WTC11 (cell line): ENCODE measurements at regions not wholly inside any gene's neighbourhood (a gene's known extent, or its start where the extent isn't known, plus 50 kb on each side); places are given as distances from the start of the nearest gene placed in this dataset.

ENCODE experiments used
- ATAC-seq: fragments of 200-7000 bp; cut with Tn5 transposase; 2 replicates; pipeline ENCODE4 v1.10.0; 2021; ENCODE audit warnings: mild to moderate bottlenecking, moderate library complexity
- CTCF ChIA-PET: fragments of 300-600 bp; sonication (Branson Sonifier 250); formaldehyde crosslinking; loops from one replicate; lab custom pipeline; 2021; ENCODE audit warnings: antibody characterized with exemption; lab: Charles Lee
- POLR2A ChIA-PET: fragments of 350-600 bp; sonication (Branson Sonifier 250); formaldehyde crosslinking; loops from one replicate; lab custom pipeline; 2021; ENCODE audit warnings: antibody characterized with exemption; lab: Charles Lee
- DNase-seq: peaks from one replicate; pipeline ENCODE4 v3.0.0; 2021; ENCODE audit warnings: low spot score
- H3K27ac Mint-ChIP-seq: 2 replicates; pipeline ENCODE4 v1.8.0; 2021; ENCODE audit warnings: mixed read lengths
- H3K27me3 Mint-ChIP-seq: 2 replicates; pipeline ENCODE4 v1.8.0; 2021; ENCODE audit warnings: low read depth, mild to moderate bottlenecking, moderate library complexity, mixed read lengths
- H3K36me3 Mint-ChIP-seq: 2 replicates; pipeline ENCODE4 v1.8.0; 2021; ENCODE audit warnings: mixed read lengths
- H3K4me1 Mint-ChIP-seq: 2 replicates; pipeline ENCODE4 v1.8.0; 2022; ENCODE audit warnings: mixed read lengths
- H3K4me3 Mint-ChIP-seq: 2 replicates; pipeline ENCODE4 v1.8.0; 2021; ENCODE audit warnings: mild to moderate bottlenecking, moderate library complexity, mixed read lengths
- H3K9me3 Mint-ChIP-seq: 2 replicates; pipeline ENCODE4 v1.8.0; 2021; ENCODE audit warnings: mixed read lengths
- ATF1 ChIP-seq: sonication (generic); formaldehyde crosslinking; IDR thresholded peaks from 2 replicates; pipeline ENCODE4 v1.8.1; 2023; ENCODE audit warnings: mild to moderate bottlenecking, moderate library complexity, missing genetic modification reagents
- CREM ChIP-seq: sonication (generic); formaldehyde crosslinking; IDR thresholded peaks from 2 replicates; pipeline ENCODE4 v1.8.1; 2022; ENCODE audit warnings: mild to moderate bottlenecking, missing genetic modification reagents, moderate library complexity
- EMX1 ChIP-seq: fragments of 250-450 bp; sonication (Bioruptor Pico); IDR thresholded peaks from 2 replicates; pipeline ENCODE4 v1.8.0; 2021; ENCODE audit warnings: mild to moderate bottlenecking
- ESRRA ChIP-seq: sonication (generic); formaldehyde crosslinking; IDR thresholded peaks from 2 replicates; pipeline ENCODE4 v1.8.1; 2022; ENCODE audit warnings: mild to moderate bottlenecking, missing genetic modification reagents, borderline replicate concordance
- FOXK1 ChIP-seq: sonication (generic); formaldehyde crosslinking; IDR thresholded peaks from 2 replicates; pipeline ENCODE4 v1.8.0; 2022; ENCODE audit warnings: mild to moderate bottlenecking, moderate library complexity, missing genetic modification reagents
- GABPB1 ChIP-seq: sonication (generic); formaldehyde crosslinking; IDR thresholded peaks from 2 replicates; pipeline ENCODE4 v1.8.1; 2023; ENCODE audit warnings: mild to moderate bottlenecking, missing genetic modification reagents
- GRHL2 ChIP-seq: fragments of 250-450 bp; sonication (Bioruptor Pico); IDR thresholded peaks from 2 replicates; pipeline ENCODE4 v1.8.0; 2022; ENCODE audit warnings: mild to moderate bottlenecking, moderate library complexity; ENCODE audit not compliant: insufficient replicate concordance, severe bottlenecking
- JUN ChIP-seq: sonication (generic); formaldehyde crosslinking; IDR thresholded peaks from 2 replicates; pipeline ENCODE4 v1.8.0; 2023; ENCODE audit warnings: mild to moderate bottlenecking, missing genetic modification reagents
- NFATC4 ChIP-seq: fragments of 250-450 bp; sonication (Bioruptor Pico); IDR thresholded peaks from 2 replicates; pipeline ENCODE4 v1.9.0; 2021; ENCODE audit warnings: mild to moderate bottlenecking
- NR3C1 ChIP-seq: sonication (generic); formaldehyde crosslinking; conservative IDR thresholded peaks from 2 replicates; pipeline ENCODE4 v1.8.1; 2023; ENCODE audit warnings: low read depth, mild to moderate bottlenecking, missing genetic modification reagents
- RORB ChIP-seq: fragments of 250-450 bp; sonication (Bioruptor Pico); IDR thresholded peaks from 2 replicates; pipeline ENCODE4 v1.9.0; 2021; ENCODE audit warnings: mild to moderate bottlenecking
- TP53 ChIP-seq: sonication (generic); formaldehyde crosslinking; IDR thresholded peaks from 2 replicates; pipeline ENCODE4 v1.8.1; 2023; ENCODE audit warnings: mild to moderate bottlenecking, missing genetic modification reagents
- ZNF121 ChIP-seq: sonication (generic); formaldehyde crosslinking; IDR thresholded peaks from 2 replicates; pipeline ENCODE4 v1.8.0; 2023; ENCODE audit warnings: missing genetic modification reagents
- ZNF671 ChIP-seq: fragments of 250-450 bp; sonication (Bioruptor Pico); IDR thresholded peaks from 2 replicates; pipeline ENCODE4 v1.8.0; 2021; ENCODE audit warnings: mild to moderate bottlenecking
- TF ChIP-seq, protein P1 (sequence below): fragments of 250-450 bp; sonication (Bioruptor Pico); IDR thresholded peaks from 2 replicates; pipeline ENCODE4 v1.9.0; 2021; ENCODE audit warnings: mild to moderate bottlenecking
- TF ChIP-seq, protein P2 (sequence below): sonication (generic); formaldehyde crosslinking; IDR thresholded peaks from 2 replicates; pipeline ENCODE4 v1.8.1; 2022; ENCODE audit warnings: low read depth, mild to moderate bottlenecking, moderate library complexity, missing genetic modification reagents, borderline replicate concordance
- TF ChIP-seq, protein P3 (sequence below): sonication (generic); formaldehyde crosslinking; conservative IDR thresholded peaks from 2 replicates; pipeline ENCODE4 v1.8.1; 2022; ENCODE audit warnings: mild to moderate bottlenecking, missing genetic modification reagents
- TF ChIP-seq, protein P4 (sequence below): sonication (generic); formaldehyde crosslinking; IDR thresholded peaks from 2 replicates; pipeline ENCODE4 v1.8.0; 2023; ENCODE audit warnings: missing genetic modification reagents
- TF ChIP-seq, protein P5 (sequence below): sonication (generic); formaldehyde crosslinking; IDR thresholded peaks from 2 replicates; pipeline ENCODE4 v1.8.1; 2023; ENCODE audit warnings: mild to moderate bottlenecking, missing genetic modification reagents
- TF ChIP-seq, protein P6 (sequence below): sonication (generic); formaldehyde crosslinking; conservative IDR thresholded peaks from 2 replicates; pipeline ENCODE4 v1.8.1; 2023; ENCODE audit warnings: mild to moderate bottlenecking, low read depth, missing genetic modification reagents, moderate library complexity
- TF ChIP-seq, protein P7 (sequence below): sonication (generic); formaldehyde crosslinking; IDR thresholded peaks from 2 replicates; pipeline ENCODE4 v1.8.1; 2023; ENCODE audit warnings: mild to moderate bottlenecking, missing genetic modification reagents

DNA sequence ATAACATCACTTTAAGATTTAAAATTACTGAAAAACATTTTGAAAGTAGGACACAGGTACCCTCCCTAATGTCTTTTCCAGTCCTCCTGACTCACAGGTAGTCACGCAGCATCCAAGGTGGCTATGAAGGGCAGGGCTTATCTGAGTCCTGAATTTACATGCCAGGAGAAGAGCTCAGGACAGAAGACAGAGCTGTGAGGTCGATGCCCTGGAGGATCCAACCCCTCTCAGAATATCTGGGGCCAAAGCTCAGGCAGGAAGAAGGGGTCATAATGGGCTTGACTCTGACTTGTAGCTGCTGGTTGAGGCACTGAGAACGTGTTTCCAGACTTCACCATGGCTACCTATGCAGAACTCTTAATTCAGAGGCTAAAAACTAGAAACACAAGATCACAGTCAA, 177.5 kb downstream of the AASDH start:
- H3K27me3 Mint-ChIP-seq = peaks cover 88% of the 10 kb centered on the region
- H3K4me3 Mint-ChIP-seq = no peak overlapping the region
- ChIA-PET POLR2A (no interaction called here), CTCF (interaction anchor here (0.8 kb wide), 1 partner anchor 27 kb away, joined by 4 read pairs; no protein-coding TSS in a partner anchor)
- ATAC-seq = peak; percentile 32
- no peak for DNase-seq
- no peak for TF ChIP-seq RORB (CRISPR knock-in tag)
- TF ChIP-seq, protein P1, sequence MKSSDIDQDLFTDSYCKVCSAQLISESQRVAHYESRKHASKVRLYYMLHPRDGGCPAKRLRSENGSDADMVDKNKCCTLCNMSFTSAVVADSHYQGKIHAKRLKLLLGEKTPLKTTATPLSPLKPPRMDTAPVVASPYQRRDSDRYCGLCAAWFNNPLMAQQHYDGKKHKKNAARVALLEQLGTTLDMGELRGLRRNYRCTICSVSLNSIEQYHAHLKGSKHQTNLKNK (CRISPR knock-in tag) = no peak
- TF ChIP-seq ZNF671 (CRISPR knock-in tag) = no peak
- TF ChIP-seq CREM = no peak
- TF ChIP-seq, protein P2, sequence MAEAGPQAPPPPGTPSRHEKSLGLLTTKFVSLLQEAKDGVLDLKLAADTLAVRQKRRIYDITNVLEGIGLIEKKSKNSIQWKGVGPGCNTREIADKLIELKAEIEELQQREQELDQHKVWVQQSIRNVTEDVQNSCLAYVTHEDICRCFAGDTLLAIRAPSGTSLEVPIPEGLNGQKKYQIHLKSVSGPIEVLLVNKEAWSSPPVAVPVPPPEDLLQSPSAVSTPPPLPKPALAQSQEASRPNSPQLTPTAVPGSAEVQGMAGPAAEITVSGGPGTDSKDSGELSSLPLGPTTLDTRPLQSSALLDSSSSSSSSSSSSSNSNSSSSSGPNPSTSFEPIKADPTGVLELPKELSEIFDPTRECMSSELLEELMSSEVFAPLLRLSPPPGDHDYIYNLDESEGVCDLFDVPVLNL (CRISPR knock-in tag) = no peak
- TF ChIP-seq, protein P3, sequence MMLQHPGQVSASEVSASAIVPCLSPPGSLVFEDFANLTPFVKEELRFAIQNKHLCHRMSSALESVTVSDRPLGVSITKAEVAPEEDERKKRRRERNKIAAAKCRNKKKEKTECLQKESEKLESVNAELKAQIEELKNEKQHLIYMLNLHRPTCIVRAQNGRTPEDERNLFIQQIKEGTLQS (CRISPR knock-in tag) = no peak
- TF ChIP-seq, protein P4, sequence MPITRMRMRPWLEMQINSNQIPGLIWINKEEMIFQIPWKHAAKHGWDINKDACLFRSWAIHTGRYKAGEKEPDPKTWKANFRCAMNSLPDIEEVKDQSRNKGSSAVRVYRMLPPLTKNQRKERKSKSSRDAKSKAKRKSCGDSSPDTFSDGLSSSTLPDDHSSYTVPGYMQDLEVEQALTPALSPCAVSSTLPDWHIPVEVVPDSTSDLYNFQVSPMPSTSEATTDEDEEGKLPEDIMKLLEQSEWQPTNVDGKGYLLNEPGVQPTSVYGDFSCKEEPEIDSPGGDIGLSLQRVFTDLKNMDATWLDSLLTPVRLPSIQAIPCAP (CRISPR knock-in tag) = no peak
- TF ChIP-seq, protein P5, sequence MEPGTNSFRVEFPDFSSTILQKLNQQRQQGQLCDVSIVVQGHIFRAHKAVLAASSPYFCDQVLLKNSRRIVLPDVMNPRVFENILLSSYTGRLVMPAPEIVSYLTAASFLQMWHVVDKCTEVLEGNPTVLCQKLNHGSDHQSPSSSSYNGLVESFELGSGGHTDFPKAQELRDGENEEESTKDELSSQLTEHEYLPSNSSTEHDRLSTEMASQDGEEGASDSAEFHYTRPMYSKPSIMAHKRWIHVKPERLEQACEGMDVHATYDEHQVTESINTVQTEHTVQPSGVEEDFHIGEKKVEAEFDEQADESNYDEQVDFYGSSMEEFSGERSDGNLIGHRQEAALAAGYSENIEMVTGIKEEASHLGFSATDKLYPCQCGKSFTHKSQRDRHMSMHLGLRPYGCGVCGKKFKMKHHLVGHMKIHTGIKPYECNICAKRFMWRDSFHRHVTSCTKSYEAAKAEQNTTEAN (CRISPR knock-in tag) = no peak
- TF ChIP-seq ATF1 (CRISPR knock-in tag) = no peak
- no peak for TF ChIP-seq NFATC4 (CRISPR knock-in tag)
- TF ChIP-seq JUN (CRISPR knock-in tag) = no peak
- no peak overlapping the region for H3K27ac Mint-ChIP-seq
- peaks cover 14% of the 10 kb centered on the region for H3K36me3 Mint-ChIP-seq
- peaks cover 18% of the 10 kb centered on the region for H3K4me1 Mint-ChIP-seq
- peaks cover 10% of the 10 kb centered on the region for H3K9me3 Mint-ChIP-seq

DNA sequence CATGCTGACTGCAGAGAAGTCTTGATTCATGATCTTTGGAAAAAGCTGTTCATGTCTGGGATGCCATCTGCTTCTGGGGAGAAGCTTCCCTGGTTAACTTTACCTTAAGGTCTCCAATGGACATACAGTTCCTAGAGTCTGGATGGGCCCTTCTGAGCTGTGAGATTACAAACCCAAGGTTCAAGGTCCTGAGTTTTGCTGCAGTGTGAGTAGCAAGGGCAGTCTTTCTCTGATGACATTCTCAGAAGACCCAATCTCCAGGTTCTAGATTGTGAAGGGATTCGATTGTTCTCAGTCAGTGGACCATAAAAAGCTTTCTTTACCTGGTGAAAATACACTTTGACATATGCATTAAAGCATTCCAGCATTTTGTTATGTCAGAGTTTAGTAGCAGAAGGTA, 179.2 kb downstream of the AASDH start:
- Mint-ChIP-seq H3K9me3 (peaks cover 10% of the 10 kb centered on the region), H3K27me3 (peaks cover 89% of the 10 kb centered on the region), H3K4me1 (peaks cover 18% of the 10 kb centered on the region), H3K27ac (no peak overlapping the region), H3K36me3 (peaks cover 14% of the 10 kb centered on the region), H3K4me3 (no peak overlapping the region)
- no peak for ATAC-seq
- CTCF ChIA-PET = no interaction called here
- DNase-seq = no peak
- TF ChIP-seq ZNF121 (CRISPR knock-in tag) = no peak
- TF ChIP-seq, protein P6, sequence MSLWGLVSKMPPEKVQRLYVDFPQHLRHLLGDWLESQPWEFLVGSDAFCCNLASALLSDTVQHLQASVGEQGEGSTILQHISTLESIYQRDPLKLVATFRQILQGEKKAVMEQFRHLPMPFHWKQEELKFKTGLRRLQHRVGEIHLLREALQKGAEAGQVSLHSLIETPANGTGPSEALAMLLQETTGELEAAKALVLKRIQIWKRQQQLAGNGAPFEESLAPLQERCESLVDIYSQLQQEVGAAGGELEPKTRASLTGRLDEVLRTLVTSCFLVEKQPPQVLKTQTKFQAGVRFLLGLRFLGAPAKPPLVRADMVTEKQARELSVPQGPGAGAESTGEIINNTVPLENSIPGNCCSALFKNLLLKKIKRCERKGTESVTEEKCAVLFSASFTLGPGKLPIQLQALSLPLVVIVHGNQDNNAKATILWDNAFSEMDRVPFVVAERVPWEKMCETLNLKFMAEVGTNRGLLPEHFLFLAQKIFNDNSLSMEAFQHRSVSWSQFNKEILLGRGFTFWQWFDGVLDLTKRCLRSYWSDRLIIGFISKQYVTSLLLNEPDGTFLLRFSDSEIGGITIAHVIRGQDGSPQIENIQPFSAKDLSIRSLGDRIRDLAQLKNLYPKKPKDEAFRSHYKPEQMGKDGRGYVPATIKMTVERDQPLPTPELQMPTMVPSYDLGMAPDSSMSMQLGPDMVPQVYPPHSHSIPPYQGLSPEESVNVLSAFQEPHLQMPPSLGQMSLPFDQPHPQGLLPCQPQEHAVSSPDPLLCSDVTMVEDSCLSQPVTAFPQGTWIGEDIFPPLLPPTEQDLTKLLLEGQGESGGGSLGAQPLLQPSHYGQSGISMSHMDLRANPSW (CRISPR knock-in tag) = no peak
- no peak for TF ChIP-seq ZNF671 (CRISPR knock-in tag)
- no peak for TF ChIP-seq TP53 (CRISPR knock-in tag)
- TF ChIP-seq NR3C1 (CRISPR knock-in tag) = no peak
- no peak for TF ChIP-seq GABPB1 (CRISPR knock-in tag)
- TF ChIP-seq FOXK1 = no peak
- TF ChIP-seq GRHL2 (CRISPR knock-in tag) = no peak
- TF ChIP-seq, protein P7, sequence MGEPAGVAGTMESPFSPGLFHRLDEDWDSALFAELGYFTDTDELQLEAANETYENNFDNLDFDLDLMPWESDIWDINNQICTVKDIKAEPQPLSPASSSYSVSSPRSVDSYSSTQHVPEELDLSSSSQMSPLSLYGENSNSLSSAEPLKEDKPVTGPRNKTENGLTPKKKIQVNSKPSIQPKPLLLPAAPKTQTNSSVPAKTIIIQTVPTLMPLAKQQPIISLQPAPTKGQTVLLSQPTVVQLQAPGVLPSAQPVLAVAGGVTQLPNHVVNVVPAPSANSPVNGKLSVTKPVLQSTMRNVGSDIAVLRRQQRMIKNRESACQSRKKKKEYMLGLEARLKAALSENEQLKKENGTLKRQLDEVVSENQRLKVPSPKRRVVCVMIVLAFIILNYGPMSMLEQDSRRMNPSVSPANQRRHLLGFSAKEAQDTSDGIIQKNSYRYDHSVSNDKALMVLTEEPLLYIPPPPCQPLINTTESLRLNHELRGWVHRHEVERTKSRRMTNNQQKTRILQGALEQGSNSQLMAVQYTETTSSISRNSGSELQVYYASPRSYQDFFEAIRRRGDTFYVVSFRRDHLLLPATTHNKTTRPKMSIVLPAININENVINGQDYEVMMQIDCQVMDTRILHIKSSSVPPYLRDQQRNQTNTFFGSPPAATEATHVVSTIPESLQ (CRISPR knock-in tag) = no peak
- TF ChIP-seq EMX1 (CRISPR knock-in tag) = no peak
- TF ChIP-seq ESRRA (CRISPR knock-in tag) = no peak
- TF ChIP-seq, all 79 proteins: peak for 0
- POLR2A ChIA-PET = no interaction called here
